ENCODE measurements at regions not wholly inside any gene's neighbourhood (a gene's known extent, or its start where the extent isn't known, plus 50 kb on each side); places are given as distances from the start of the nearest gene placed in this dataset.

DNA sequence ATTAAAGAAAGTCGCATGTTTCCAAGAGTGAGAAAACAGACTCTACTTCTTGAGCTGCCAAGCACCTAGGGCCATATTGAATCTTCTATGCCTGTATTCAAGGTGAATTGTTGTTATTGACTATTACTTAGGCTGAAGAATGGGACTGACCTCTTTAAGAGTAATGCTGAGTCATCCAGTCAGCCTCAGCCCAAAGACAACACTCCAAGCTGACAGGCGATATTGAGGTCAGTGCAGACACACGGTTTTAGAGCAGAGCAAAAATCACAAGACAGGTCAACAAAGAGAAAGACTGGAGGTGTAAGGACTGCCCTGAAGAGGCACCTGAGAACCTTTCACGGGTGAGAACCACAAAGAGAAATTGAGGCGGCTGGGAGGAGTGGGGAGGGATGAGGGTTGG is 146.9 kb downstream of the MIS18A start:
- DNase-seq: no peak

GRCh38 chr21:32131164-32131563 is 147.7 kb downstream of the MIS18A start:
- DNase-seq: no peak

DNA sequence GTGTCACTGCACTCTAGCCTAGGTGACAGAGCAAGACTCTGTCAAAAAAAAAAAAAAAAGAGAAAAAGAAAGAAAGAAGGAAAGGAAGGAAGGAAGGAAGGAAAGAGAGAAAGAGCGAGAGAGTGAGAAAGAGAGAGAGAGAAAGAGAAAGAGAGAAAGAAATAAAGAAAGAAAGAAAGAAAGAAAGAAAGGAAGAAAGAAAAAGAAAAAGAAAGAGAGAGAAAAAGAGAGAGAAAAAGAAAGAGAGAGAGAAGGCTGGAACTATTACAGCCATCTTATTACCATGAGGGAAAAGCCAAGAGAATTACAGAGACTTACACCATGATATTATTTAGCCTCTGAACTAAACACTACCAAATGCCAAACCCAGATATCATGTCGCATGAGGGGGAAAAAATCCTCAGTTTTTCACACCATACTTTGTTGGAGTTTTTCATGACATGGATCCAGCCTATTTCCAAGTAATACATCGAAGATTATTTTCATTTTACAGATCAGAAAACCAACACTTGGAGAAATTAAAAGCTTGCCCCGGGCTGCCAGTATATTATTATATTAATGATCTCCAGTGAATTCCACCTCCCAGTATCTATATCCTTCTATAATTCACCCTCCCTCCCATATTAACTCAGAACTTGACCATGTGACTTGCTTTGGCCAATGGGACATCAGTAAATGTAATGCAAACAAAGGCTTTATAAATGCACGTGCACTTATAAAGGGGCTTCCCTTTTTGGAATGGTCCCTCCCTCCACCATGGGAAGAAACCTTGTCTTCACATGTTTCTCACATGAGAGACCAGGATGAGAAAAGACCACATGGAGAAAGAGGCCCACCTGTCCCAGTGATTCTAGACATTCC is 148.6 kb downstream of the MIS18A start:
- no peak for DNase-seq

DNA sequence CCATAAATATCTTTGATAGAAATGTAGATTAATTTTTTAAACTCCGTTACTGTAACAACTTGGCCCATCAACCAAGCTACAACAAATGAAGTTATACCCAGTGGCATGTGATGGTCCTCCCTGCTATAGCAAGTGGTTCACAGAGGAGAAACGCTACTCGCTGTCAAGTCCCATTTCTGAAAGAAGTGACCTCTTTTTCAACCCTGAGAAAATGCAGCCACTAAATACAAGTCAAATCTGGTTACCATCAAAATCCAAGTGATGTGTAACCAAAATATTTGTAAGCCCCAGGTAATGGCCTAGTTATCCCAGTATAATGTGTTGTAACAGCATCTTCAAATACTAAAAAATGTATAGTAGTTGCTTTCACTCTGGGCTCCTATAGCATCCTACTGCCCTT is 151.8 kb downstream of the MIS18A start:
- DNase-seq: no peak

GRCh38 chr21:32122082-32122481 is 156.8 kb downstream of the MIS18A start:
- no peak for DNase-seq

DNA sequence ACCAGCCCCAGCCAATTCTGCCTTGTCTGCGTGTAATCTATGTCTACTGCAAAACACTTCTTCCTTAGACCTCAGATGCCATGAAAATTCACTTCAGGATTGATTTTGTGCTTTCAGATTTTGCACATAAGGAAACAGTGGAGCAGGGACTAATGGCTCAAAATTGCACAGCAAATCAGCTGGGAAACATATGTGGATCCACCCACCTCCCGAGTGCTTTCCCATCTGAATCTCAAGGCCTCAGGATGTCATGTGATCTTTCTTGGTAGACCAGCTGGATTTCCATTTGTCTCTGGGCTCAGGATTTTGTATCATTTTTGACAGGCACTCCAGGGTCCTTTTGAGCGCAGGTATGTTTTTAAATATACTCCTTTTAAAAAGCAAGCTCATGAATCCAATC is 158.6 kb downstream of the MIS18A start:
- no peak for DNase-seq

GRCh38 chr21:32119811-32120210 is 159.0 kb downstream of the MIS18A start:
- no peak for DNase-seq

DNA sequence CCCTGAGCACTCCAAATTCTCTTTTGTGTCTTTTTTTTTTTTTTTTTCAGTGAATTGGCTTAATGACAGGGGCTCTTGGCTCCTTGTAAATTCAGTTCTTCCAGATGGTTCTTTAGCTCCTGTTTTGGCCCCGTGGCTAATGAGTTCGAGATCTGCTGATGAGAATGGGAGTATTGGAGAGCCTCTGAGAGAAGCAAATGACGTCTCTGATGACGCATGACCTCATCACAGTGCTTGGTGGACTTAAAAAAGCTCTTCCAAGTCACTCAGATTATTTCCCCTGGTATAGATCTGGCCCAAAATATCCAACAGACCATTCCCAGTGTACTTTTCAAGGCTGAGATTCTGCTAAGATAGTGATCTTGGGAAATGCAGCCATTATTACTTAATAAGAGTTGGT is 159.5 kb downstream of the MIS18A start:
- DNase-seq: no peak

- DNase-seq: peak; percentile 2
These were observed 164.3 kb downstream of the MIS18A start for GRCh38 chr21:32114419-32115035.

GRCh38 chr21:32113486-32113885 is 165.4 kb downstream of the MIS18A start:
- DNase-seq: no peak

DNA sequence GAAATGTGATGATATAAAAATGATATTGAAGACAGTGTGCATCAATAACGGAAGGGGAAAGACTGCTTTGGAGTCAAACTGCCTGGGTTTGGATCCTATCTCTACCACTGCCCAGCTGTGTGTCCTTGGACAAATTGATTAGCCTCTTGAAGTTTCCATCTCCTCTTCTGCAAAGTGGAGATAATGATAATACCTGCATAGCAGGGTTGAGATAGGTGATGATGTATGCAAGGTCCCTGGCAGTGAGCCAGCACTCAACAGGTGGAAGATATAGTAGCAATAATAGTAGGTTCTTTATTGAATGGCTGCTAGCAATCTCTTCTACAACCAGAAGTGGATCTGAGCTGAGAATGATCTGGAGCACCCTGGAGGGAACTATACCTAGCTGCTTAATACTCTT is 166.7 kb downstream of the MIS18A start:
- no peak for DNase-seq

GRCh38 chr21:32108566-32108965 is 170.3 kb downstream of the MIS18A start:
- DNase-seq: no peak

GRCh38 chr21:32103361-32103760 is 175.5 kb downstream of the MIS18A start:
- no peak for DNase-seq

DNA sequence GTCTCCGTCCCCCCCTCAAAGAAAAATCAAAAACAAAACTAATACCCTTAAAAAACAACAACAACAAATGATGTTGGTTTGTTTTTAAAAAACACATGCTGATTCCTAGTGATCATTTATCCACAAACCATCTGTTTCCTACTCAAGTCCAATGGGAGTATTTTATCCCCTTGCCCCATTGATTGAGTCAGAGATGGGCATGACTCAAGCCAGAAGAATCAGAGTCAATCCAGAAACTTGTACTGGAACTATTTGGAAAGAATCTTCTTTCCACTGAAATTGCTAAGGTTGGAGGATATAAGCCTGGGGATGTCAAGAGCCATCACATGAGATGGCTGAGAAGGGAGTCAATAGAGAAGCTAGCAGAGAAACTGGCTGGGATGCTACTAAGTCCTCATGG is 176.4 kb downstream of the MIS18A start:
- no peak for DNase-seq

- no peak for DNase-seq
These were observed 177.6 kb downstream of the MIS18A start for GRCh38 chr21:32101277-32101676.

DNA sequence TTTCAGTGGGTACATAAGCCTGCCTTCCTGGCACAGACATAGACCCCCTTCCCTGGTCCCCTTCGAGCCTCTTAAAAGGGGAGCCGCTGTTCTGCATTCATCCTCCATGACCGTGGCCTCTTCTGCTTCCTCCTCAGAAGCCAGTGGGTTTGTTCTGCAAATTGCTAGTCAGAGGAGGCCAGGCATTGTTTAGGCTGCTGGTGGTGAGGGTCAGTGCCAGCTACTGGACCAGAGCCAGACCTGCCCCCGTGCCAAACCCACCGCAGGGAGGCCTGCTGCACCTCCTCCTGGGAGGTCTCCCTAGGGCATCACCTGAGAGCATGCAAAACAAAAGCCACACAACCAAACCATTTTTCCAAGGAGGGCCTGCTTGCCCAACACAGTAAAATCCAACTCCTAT is 178.4 kb downstream of the MIS18A start:
- DNase-seq: no peak

DNA sequence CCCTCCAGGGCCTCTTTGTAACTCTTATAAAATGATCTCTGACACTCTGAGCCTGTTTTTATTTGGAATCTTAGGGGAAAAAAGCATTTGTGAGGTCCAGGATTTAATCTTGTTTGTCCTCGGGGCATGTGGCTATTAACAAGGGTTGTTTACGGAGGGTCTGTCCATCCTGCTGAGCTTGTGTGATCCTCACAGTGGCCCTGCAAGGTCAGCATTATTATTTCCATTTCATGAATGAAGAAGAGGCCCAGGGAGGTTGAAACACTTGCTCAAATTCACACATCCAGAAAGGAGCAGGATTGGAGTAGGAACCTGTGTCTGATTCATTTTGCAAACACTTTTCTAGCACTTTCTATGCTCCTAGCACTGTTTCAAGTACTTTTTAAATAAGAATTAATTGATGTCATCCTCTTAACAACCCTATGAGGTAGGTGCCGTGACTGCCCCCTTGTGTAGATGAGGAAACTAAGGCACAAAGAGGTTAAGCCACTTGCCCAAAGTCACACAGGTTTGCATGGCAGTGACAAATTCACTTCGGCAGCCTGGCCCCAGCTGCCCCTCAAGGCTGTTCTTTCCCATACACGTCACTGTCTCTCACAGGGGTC is 178.9 kb downstream of the MIS18A start:
- DNase-seq: no peak

DNA sequence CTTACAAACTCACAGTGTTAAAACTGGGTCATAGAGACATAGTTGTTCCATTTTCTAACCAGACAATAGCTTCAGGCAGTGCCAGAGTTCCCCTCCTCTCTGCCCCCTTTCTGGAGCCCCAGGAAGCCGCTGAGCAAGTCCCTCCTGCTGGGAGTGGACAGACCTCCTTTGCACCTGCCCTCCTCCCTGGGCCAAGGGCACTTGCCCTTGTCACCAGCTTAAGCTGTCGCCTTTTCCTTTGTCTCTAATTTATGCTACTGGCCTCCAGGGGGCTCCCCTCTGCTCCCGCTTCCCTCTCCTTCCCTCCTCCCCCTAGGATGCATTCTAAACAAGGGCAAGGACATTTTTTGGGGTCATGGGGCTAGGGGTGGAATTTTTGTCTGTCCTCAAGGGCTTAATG is 182.4 kb downstream of the MIS18A start:
- DNase-seq: peak; percentile 68

DNA sequence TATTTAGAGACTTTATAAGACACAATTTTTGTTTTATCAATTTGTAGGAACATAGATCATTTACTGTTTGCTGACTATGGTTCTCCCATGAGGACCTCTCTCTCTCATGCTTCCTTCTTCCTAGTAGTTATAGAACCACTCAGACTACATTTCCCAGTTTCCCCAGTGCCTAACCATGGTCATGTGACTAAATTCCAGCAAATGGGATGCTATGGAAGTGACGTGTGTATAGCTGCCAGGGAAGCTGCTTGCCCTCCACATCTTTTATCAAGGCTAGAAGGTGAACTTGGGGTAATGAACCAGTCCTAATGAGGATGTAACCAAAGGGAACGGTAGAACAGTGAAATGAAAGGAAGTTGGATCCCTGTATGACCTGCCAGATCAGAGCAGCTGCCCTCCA is 184.0 kb downstream of the MIS18A start:
- no peak for DNase-seq

DNA sequence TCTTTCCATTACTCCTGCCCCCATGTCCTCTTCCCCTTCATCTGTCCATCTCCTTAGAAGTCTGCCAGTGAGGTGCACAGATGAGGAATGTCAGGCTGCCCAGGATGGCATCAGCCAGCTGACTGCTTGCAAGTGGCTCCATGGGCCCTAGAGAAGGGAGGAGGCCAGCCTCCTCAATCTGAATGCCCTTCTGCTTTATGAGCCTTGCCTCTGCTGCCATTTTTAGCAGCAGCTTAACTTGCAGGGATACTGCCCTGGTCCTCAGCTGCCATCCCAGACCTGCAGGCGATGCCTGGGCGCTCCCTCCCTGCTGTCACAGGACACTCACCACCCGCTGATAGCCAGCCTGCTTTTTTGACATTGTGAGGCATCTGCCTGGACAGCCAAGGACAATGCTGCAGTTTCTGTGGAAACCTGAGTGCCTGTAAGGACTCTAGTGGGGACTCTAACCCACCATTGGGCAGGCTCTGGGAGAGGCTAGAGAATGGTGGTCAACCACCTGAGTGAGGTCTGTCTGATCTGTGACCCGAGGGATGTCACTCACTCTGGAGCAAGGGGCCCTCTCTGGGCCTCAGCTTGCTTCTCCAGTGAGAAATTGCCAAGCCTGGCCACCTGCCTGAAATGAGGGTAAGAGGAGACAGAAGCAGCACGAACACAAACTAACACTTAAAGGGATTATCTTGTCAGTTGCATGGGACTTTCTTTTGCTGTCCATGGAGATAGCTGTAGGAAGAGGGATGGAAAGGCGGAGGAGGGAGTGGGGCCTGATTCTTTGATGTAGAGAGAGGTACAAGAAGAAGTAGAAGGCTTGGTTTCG is 185.0 kb downstream of the MIS18A start:
- no peak for DNase-seq

DNA sequence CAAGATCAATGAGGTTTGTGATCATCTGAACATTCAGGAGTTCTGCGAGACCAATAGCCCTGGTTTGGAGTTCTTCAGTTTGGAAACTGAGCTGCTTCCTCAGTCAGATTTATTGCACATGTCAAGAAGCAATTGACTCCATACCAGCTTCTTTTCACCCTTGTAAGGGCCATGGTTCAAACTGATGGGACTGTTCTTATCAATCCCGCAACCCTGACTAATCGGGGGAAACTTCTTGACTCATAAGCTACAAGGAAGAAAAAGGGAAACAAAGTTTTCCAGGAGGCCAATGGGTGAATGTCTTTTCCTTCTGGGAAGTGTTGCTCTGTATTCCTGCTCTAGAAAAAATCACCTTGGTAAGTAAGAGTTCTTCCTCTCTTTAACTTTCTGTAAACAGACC is 187.9 kb downstream of the MIS18A start:
- DNase-seq: no peak

- DNase-seq: no peak
These were observed 189.1 kb downstream of the MIS18A start for GRCh38 chr21:32089766-32090165.

DNA sequence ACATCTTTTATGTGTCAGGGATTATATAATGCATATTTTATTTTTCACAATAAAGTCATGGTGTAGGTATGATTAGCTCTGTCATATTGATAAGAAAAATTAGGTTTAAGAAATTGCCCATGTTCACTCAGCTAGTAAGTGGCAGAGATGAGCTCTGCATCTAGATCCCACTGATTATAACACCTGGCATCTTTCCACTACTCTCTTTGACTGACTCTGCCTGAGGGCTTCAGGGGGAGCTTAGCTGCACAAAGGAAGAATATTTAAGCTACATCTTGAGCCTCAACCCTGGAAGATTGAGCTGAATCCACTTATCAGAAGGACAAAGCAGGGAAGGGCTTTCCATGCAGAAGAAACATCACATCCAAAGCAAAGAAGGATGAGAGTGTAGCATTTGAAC is 190.4 kb downstream of the MIS18A start:
- DNase-seq: no peak
